HG02970 (cell line): ENCODE measurements at regions not wholly inside any gene's neighbourhood (a gene's known extent, or its start where the extent isn't known, plus 50 kb on each side); places are given as distances from the start of the nearest gene placed in this dataset.

Experiments used
- ATAC-seq: cut with Tn5 transposase; IDR thresholded peaks from one replicate; pipeline ENCODE4 v1.9.1; 2021; ENCODE audit warnings: mild to moderate bottlenecking, moderate library complexity, moderate number of reproducible peaks; ENCODE audit not compliant: unreplicated experiment, low FRiP score

GRCh38 chr13:79688741-79689140 lies 207.8 kb downstream of the NDFIP2 start:
- ATAC-seq = no peak

GRCh38 chr13:79686441-79686840 lies 205.5 kb downstream of the NDFIP2 start:
- no peak for ATAC-seq

- no peak for ATAC-seq
Observed at GRCh38 chr13:79684371-79684770, 203.4 kb downstream of the NDFIP2 start.

GRCh38 chr13:79682164-79682563 lies 201.2 kb downstream of the NDFIP2 start:
- no peak for ATAC-seq

GRCh38 chr13:79681069-79681468 lies 200.1 kb downstream of the NDFIP2 start:
- ATAC-seq = no peak

- no peak for ATAC-seq
Observed at GRCh38 chr13:79680485-79680884, 199.5 kb downstream of the NDFIP2 start.

GRCh38 chr13:79679334-79679733 lies 198.4 kb downstream of the NDFIP2 start:
- ATAC-seq = no peak

- no peak for ATAC-seq
Observed at GRCh38 chr13:79678100-79678499, 197.1 kb downstream of the NDFIP2 start.

- ATAC-seq = no peak
Observed at GRCh38 chr13:79675931-79676660, 195.1 kb downstream of the NDFIP2 start.

- no peak for ATAC-seq
Observed at GRCh38 chr13:79674765-79675515, 194.0 kb downstream of the NDFIP2 start.

GRCh38 chr13:79673993-79674377 lies 193.0 kb downstream of the NDFIP2 start:
- ATAC-seq = no peak

GRCh38 chr13:79673310-79673992 lies 192.5 kb downstream of the NDFIP2 start:
- no peak for ATAC-seq

- no peak for ATAC-seq
Observed at GRCh38 chr13:79671420-79671819, 190.5 kb downstream of the NDFIP2 start.

- no peak for ATAC-seq
Observed at GRCh38 chr13:79668201-79668752, 187.3 kb downstream of the NDFIP2 start.

GRCh38 chr13:79667771-79668170 lies 186.8 kb downstream of the NDFIP2 start:
- no peak for ATAC-seq

GRCh38 chr13:79663977-79664636 lies 183.2 kb downstream of the NDFIP2 start:
- no peak for ATAC-seq

GRCh38 chr13:79663435-79663834 lies 182.5 kb downstream of the NDFIP2 start:
- no peak for ATAC-seq

- no peak for ATAC-seq
Observed at GRCh38 chr13:79662882-79663281, 181.9 kb downstream of the NDFIP2 start.

- ATAC-seq = no peak
Observed at GRCh38 chr13:79660361-79660760, 179.4 kb downstream of the NDFIP2 start.

- ATAC-seq = no peak
Observed at GRCh38 chr13:79659121-79659521, 178.2 kb downstream of the NDFIP2 start.
